Transverse colon (tissue), 3 donors: ENCODE measurements at regions not wholly inside any gene's neighbourhood (a gene's known extent, or its start where the extent isn't known, plus 50 kb on each side); places are given as distances from the start of the nearest gene placed in this dataset.

Experiments used
- POLR2A ChIP-seq: fragments of 450-650 bp; IDR thresholded peaks from one replicate; pipeline ENCODE4 v1.6.1; 2016; ENCODE audit warnings: antibody characterized with exemption, mild to moderate bottlenecking, moderate library complexity
- TF ChIP-seq, protein P1 (sequence below), 5 experiments: fragments of 200-600 bp in 3 of 5; fragments of 450-650 bp in 2 of 5; sonication (generic) in 3 of 5; IDR thresholded peaks; 1 replicate in 2 of 5; 2 replicates in 3 of 5; pipeline ENCODE4 v1.5.1; 2016 to 2017; ENCODE audit warnings: antibody characterized with exemption in 5 of 5, inconsistent platforms in 3 of 5, mild to moderate bottlenecking in 2 of 5, moderate library complexity in 1 of 5

DNA sequence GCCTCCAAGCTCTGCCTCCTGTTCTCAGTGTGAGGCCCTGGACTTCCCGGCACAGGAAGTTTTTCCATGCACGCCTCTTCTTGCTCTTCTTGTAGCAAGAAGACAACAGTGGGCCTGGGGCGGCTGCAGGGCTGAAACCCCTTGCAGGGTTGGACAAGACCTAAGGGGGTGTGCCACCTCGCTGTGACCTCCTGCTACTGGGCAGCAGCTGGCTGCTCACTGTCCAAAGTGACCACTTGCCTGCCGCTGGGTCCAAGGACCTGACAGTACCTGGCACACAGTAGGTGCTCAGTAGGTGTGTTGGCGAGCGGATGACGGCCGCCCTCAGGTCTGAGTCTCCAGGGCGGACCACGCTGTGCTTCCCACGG, 331.6 kb downstream of the C16orf95 start:
- TF ChIP-seq, protein P1, sequence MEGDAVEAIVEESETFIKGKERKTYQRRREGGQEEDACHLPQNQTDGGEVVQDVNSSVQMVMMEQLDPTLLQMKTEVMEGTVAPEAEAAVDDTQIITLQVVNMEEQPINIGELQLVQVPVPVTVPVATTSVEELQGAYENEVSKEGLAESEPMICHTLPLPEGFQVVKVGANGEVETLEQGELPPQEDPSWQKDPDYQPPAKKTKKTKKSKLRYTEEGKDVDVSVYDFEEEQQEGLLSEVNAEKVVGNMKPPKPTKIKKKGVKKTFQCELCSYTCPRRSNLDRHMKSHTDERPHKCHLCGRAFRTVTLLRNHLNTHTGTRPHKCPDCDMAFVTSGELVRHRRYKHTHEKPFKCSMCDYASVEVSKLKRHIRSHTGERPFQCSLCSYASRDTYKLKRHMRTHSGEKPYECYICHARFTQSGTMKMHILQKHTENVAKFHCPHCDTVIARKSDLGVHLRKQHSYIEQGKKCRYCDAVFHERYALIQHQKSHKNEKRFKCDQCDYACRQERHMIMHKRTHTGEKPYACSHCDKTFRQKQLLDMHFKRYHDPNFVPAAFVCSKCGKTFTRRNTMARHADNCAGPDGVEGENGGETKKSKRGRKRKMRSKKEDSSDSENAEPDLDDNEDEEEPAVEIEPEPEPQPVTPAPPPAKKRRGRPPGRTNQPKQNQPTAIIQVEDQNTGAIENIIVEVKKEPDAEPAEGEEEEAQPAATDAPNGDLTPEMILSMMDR (IDR thresholded peaks at IDR 0.05): no peak
- TF ChIP-seq POLR2A: no peak
